K562 (cell line): ENCODE measurements at regions not wholly inside any gene's neighbourhood (a gene's known extent, or its start where the extent isn't known, plus 50 kb on each side); places are given as distances from the start of the nearest gene placed in this dataset.

Experiments used
- ATAC-seq: fragments of 200-7000 bp; cut with Tn5 transposase; 3 replicates; pipeline ENCODE4 v1.9.1; 2020; ENCODE audit warnings: moderate library complexity
- BruUV-seq: library from RNA; stranded (reverse); fragments of 400-500 nt; replicated peaks from 2 replicates; lab custom pipeline; 2021; lab: Mats Ljungman, UMichigan
- CTCF ChIA-PET: fragments of 300-600 bp; formaldehyde crosslinking; extraction: SDS; loops from one replicate; lab custom pipeline; 2021; ENCODE audit warnings: low intra/inter-chr PET ratio; lab: Yijun Ruan, JAX
- POLR2A ChIA-PET: fragments of 300-600, 350-650 bp; sonication (Branson Sonifier 250); formaldehyde crosslinking; extraction: SDS; loops from one replicate; lab custom pipeline; 2021; ENCODE audit warnings: antibody characterized with exemption, inconsistent platforms; lab: Yijun Ruan, JAX
- DNase-seq, 4 experiments: peaks; one replicate each; pipeline versions ENCODE4 v3.0.0 to v3.0.0-alpha.2; 2011 to 2018; ENCODE audit warnings: low spot score in 3 of 4, mixed read lengths in 3 of 4; ENCODE audit errors: extremely low read depth in 1 of 4
- FAIRE-seq: peaks from 2 replicates; lab custom pipeline; 2011; peaks lifted over from hg19 to GRCh38; lab: Jason Lieb, UNC
- H2AFZ ChIP-seq: 2 replicates; pipeline ENCODE4 v1.6.0; 2011; ENCODE audit warnings: low read depth, low read length, control low read depth, inconsistent platforms
- H3K27ac ChIP-seq: fragments of 200-600 bp; 3 replicates; pipeline ENCODE4 v1.8.0; 2011; ENCODE audit warnings: low read depth, mild to moderate bottlenecking, control low read depth, inconsistent platforms, low read length, moderate library complexity, mixed read lengths; ENCODE audit errors: extremely low read depth
- H3K27me3 ChIP-seq, 2 experiments: fragments of 300-600 bp in 1 of 2; 2 replicates in 1 of 2; 3 replicates in 1 of 2; pipeline versions ENCODE4 v1.6.0 to v1.8.0; 2011; ENCODE audit warnings: inconsistent platforms in 2 of 2, low read length in 2 of 2, mild to moderate bottlenecking in 1 of 2, mixed read lengths in 1 of 2, moderate library complexity in 1 of 2; ENCODE audit not compliant: control insufficient read depth in 2 of 2, insufficient read depth in 2 of 2
- H3K36me3 ChIP-seq: fragments of 300-600 bp; 3 replicates; pipeline ENCODE4 v1.8.0; 2011; ENCODE audit warnings: mild to moderate bottlenecking, low read length, inconsistent platforms; ENCODE audit not compliant: control insufficient read depth, insufficient read depth
- H3K4me1 ChIP-seq, 2 experiments: fragments of 200-600 bp in 1 of 2; replicated peaks in 1 of 2; 2 replicates in 1 of 2; 3 replicates in 1 of 2; pipeline versions ENCODE4 v1.5.1 to v1.8.0; 2011; ENCODE audit warnings: inconsistent platforms in 2 of 2, low read length in 2 of 2, mild to moderate bottlenecking in 1 of 2, mixed read lengths in 1 of 2, moderate library complexity in 1 of 2; ENCODE audit not compliant: control insufficient read depth in 2 of 2, insufficient read depth in 2 of 2
- H3K4me2 ChIP-seq: 2 replicates; pipeline ENCODE4 v1.6.1; 2011; ENCODE audit warnings: low read length, control low read depth, inconsistent platforms, mixed read lengths; ENCODE audit not compliant: insufficient read depth
- H3K4me3 ChIP-seq: fragments of 200-600 bp; sonication (generic), shearing (Covaris generic); 2 replicates; pipeline ENCODE4 v1.5.1; 2016; ENCODE audit warnings: control low read depth, inconsistent platforms
- H3K79me2 ChIP-seq: fragments of 200-600 bp; 3 replicates; pipeline ENCODE4 v1.8.0; 2011; ENCODE audit warnings: low read length, inconsistent platforms; ENCODE audit not compliant: control insufficient read depth, insufficient read depth
- H3K9ac ChIP-seq, 2 experiments: 2 replicates each; pipeline versions ENCODE4 v1.6.0 to v1.6.1; 2011; ENCODE audit warnings: low read depth in 2 of 2, low read length in 2 of 2, control low read depth in 1 of 2, inconsistent platforms in 1 of 2, mild to moderate bottlenecking in 1 of 2, mixed read lengths in 1 of 2; ENCODE audit not compliant: insufficient read depth in 1 of 2
- H3K9me1 ChIP-seq: one replicate; pipeline ENCODE4 v1.6.0; 2011; ENCODE audit warnings: inconsistent platforms, mild to moderate bottlenecking, low read length, moderate library complexity; ENCODE audit not compliant: control insufficient read depth, insufficient read depth
- H3K9me3 ChIP-seq: replicated peaks from 2 replicates; pipeline ENCODE4 v1.5.1; 2011; ENCODE audit warnings: low read depth, low read length, inconsistent platforms; ENCODE audit not compliant: control insufficient read depth, insufficient read depth
- H4K20me1 ChIP-seq: replicated peaks from 2 replicates; pipeline ENCODE4 v1.6.1; 2011; ENCODE audit warnings: low read length, inconsistent platforms, mixed read lengths; ENCODE audit not compliant: control insufficient read depth, insufficient read depth
- CEBPB ChIP-seq: fragments of 450-650 bp; IDR thresholded peaks from 2 replicates; pipeline ENCODE4 v1.6.1; 2016; ENCODE audit warnings: missing genetic modification characterization, missing compliant biosample characterization
- E2F3 ChIP-seq: fragments of 250-450 bp; sonication (Bioruptor Pico); IDR thresholded peaks from 2 replicates; pipeline ENCODE4 v1.4.0; 2020; ENCODE audit warnings: mild to moderate bottlenecking
- FOXA3 ChIP-seq, 2 experiments: fragments of 450-650 bp in 1 of 2; sonication (generic) in 1 of 2; formaldehyde crosslinking; IDR thresholded peaks in 1 of 2; conservative IDR thresholded peaks in 1 of 2; 2 replicates each; pipeline versions ENCODE4 v1.4.0 to v1.8.0; 2020 to 2022; ENCODE audit warnings: mild to moderate bottlenecking in 2 of 2, missing genetic modification reagents in 1 of 2
- GTF2B ChIP-seq: IDR thresholded peaks from 2 replicates; pipeline ENCODE4 v1.6.1; 2011; ENCODE audit not compliant: insufficient read length; ENCODE audit errors: extremely low read depth
- MED1 ChIP-seq: sonication (generic); formaldehyde crosslinking; IDR thresholded peaks from 2 replicates; pipeline ENCODE4 v1.8.1; 2023; ENCODE audit warnings: missing genetic modification reagents, borderline replicate concordance
- NFYB ChIP-seq: IDR thresholded peaks from 2 replicates; pipeline ENCODE4 v1.6.1; 2011; ENCODE audit warnings: mild to moderate bottlenecking, moderate library complexity; ENCODE audit not compliant: insufficient read length; ENCODE audit errors: extremely low read depth
- POLR3G ChIP-seq: IDR thresholded peaks from 2 replicates; pipeline ENCODE4 v1.6.1; 2011; ENCODE audit not compliant: insufficient read length, insufficient replicate concordance; ENCODE audit errors: extremely low read depth
- RFX1 ChIP-seq: fragments of 450-650 bp; IDR thresholded peaks from 2 replicates; pipeline ENCODE4 v1.6.1; 2016; ENCODE audit warnings: mild to moderate bottlenecking, moderate library complexity
- SAFB2 ChIP-seq: fragments of 200-400 bp; formaldehyde crosslinking; IDR thresholded peaks from 2 replicates; pipeline ENCODE4 v1.6.1; 2018; ENCODE audit warnings: borderline replicate concordance, low read length, low read depth, moderate library complexity; ENCODE audit not compliant: severe bottlenecking
- SIRT6 ChIP-seq: IDR thresholded peaks from one replicate; pipeline ENCODE4 v1.6.1; 2012; ENCODE audit warnings: low read depth, mild to moderate bottlenecking, control low read depth, inconsistent platforms, low read length, moderate library complexity
- SLC30A9 ChIP-seq: fragments of 250-450 bp; sonication (Bioruptor Pico); IDR thresholded peaks from 2 replicates; pipeline ENCODE4 v1.8.0; 2022; ENCODE audit warnings: mild to moderate bottlenecking, moderate library complexity
- SMARCA5 ChIP-seq: fragments of 450-650 bp; IDR thresholded peaks from 2 replicates; pipeline ENCODE4 v1.6.1; 2016
- SUPT5H ChIP-seq: fragments of 450-650 bp; IDR thresholded peaks from 2 replicates; pipeline ENCODE4 v1.6.1; 2016
- TAF1 ChIP-seq: IDR thresholded peaks from 2 replicates; pipeline ENCODE4 v1.6.1; 2011; ENCODE audit warnings: mild to moderate bottlenecking, low read length, moderate library complexity; ENCODE audit not compliant: insufficient read depth, control insufficient read depth, severe bottlenecking; ENCODE audit errors: extremely low read depth
- ZBTB12 ChIP-seq: fragments of 250-450 bp; sonication (Bioruptor Pico); IDR thresholded peaks from 2 replicates; pipeline ENCODE4 v1.4.0; 2020
- ZBTB43 ChIP-seq: sonication (generic); formaldehyde crosslinking; IDR thresholded peaks from 2 replicates; pipeline ENCODE4 v1.8.0; 2023; ENCODE audit warnings: mild to moderate bottlenecking, missing genetic modification reagents
- ZBTB8A ChIP-seq: fragments of 450-650 bp; IDR thresholded peaks from 2 replicates; pipeline ENCODE4 v1.6.1; 2018; ENCODE audit warnings: mild to moderate bottlenecking, moderate library complexity; ENCODE audit not compliant: partially characterized antibody
- ZFP1 ChIP-seq: fragments of 450-650 bp; formaldehyde crosslinking; IDR thresholded peaks from 2 replicates; pipeline ENCODE4 v1.4.0; 2020; ENCODE audit warnings: mild to moderate bottlenecking, mixed read lengths
- ZNF277 ChIP-seq: fragments of 250-450 bp; sonication (Bioruptor Pico); IDR thresholded peaks from 2 replicates; pipeline ENCODE4 v1.8.0; 2022; ENCODE audit warnings: inconsistent platforms, mild to moderate bottlenecking, moderate library complexity, borderline replicate concordance
- WGBS: fragments of 100-300 bp; shearing (Covaris generic); methylation state at CpG from one replicate; pipeline ENCODE4 v1.1.6; 2016; ENCODE audit warnings: low coverage, mixed read lengths; ENCODE audit not compliant: insufficient coverage; ENCODE audit errors: missing lambda C conversion rate; 5-methylcytosine and 5-hydroxymethylcytosine counted together
- in situ Hi-C: fragments of 300-500 bp; cut with MboI; formaldehyde crosslinking; loops from 4 replicates; pipeline ENCODE4 v1.15.0; 2018; ENCODE audit warnings: inconsistent platforms, mixed read lengths
- intact Hi-C: fragments of 100-400 bp; cut with micrococcal nuclease; formaldehyde crosslinking; loops from 2 replicates; pipeline ENCODE4 v1.14.2; 2022

GRCh38 chr11:95495706-95496105, 264.7 kb upstream of the SESN3 start (continued):
- TF ChIP-seq ZBTB12 (CRISPR knock-in tag) (no peak), ZFP1 (CRISPR knock-in tag) (no peak), E2F3 (CRISPR knock-in tag) (no peak), NFYB (no peak), ZBTB8A (no peak), SLC30A9 (CRISPR knock-in tag) (no peak)

- Histone ChIP-seq H3K4me2 (no peak overlapping the region), H3K9me1 (no peaks in the 10 kb centered on the region), H3K79me2 (no peaks in the 10 kb centered on the region), H3K9ac (no peak overlapping the region), H3K9me3 (no peaks in the 10 kb centered on the region), H3K36me3 (no peaks in the 10 kb centered on the region), H3K4me3 (no peak overlapping the region), H2AFZ (no peak overlapping the region), H4K20me1 (no peaks in the 10 kb centered on the region), H3K4me1 (no peaks in the 10 kb centered on the region), H3K27ac (no peak overlapping the region), H3K27me3 (no peaks in the 10 kb centered on the region)
- ChIA-PET CTCF (no interaction called here), POLR2A (no interaction called here)
- no TSS peak for BruUV-seq
- FAIRE-seq, result no peak
- intact Hi-C loops (no loop called here), in situ Hi-C loops (no loop called here)
- no peak for ATAC-seq
- WGBS, result 0% methylated on average over 1 of the region's 1 CpG
- no peak for DNase-seq
- no peak for TF ChIP-seq ZNF277 (CRISPR knock-in tag)
- no peak for TF ChIP-seq ZBTB43 (CRISPR knock-in tag)
- TF ChIP-seq SUPT5H, result no peak
- no peak for TF ChIP-seq CEBPB
- TF ChIP-seq FOXA3 (CRISPR knock-in tag; conservative IDR thresholded peaks at IDR 0.05 in 1 of 2, IDR thresholded peaks at IDR 0.05 in 1 of 2), result no peak
- no peak for TF ChIP-seq RFX1
- TF ChIP-seq SMARCA5, result no peak
- no peak for TF ChIP-seq MED1 (CRISPR knock-in tag)
- no peak for TF ChIP-seq GTF2B
- TF ChIP-seq POLR3G, result no peak
- TF ChIP-seq SIRT6, result no peak
- TF ChIP-seq SAFB2, result no peak
- no peak for TF ChIP-seq TAF1
These were observed 263.9 kb upstream of the SESN3 start for GRCh38 chr11:95494856-95495255.
